COLO829 (cell line): ENCODE measurements at regions not wholly inside any gene's neighbourhood (a gene's known extent, or its start where the extent isn't known, plus 50 kb on each side); places are given as distances from the start of the nearest gene placed in this dataset.
"Not testable (repeated sequence)": the region's sequence is repeated elsewhere in the genome, so short reads cannot be mapped to it uniquely, and the experiment has no call there.

ENCODE experiments used
- DNase-seq: peaks from one replicate; pipeline ENCODE4 v3.0.0; 2012; ENCODE audit warnings: low spot score

DNA sequence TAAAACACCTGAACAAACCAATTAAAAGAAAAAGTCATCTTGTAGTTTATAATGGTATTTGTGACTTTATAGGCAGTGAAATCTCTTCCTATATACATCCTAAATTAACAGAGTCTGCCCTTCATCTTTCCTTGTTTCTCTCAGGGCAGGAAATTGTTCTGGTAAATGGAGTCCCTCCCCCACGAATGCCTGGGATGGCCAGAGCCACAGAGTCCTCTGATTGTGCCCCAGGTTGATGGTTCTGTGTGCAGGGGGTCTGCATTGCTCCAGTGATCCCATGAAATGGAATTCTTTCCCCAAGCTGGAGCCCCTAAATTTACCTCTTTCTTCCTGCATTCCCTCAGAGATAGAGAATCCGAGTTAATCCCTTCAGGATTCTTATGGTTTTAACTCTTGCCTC is 155.5 kb downstream of the MTX2 start:
- DNase-seq, result no peak

DNA sequence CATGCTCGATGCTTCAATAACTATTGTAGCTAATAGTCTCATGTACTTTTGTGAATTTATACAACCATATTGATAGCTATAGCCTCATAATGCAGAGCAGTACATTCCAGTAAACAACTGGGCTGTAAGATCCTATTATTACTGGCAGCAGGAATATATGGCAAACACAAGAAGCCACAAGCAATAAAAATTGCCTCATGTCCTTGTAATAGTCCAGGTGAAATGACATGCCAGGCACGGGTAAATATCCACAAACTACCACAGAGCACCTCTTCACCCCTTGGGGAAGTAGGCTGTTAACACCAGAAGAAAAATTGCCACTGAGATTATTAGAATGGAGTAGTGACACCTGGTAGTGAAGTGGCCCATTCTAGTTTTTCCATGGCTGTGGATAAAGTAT is 158.3 kb downstream of the MTX2 start:
- DNase-seq, result no peak

DNA sequence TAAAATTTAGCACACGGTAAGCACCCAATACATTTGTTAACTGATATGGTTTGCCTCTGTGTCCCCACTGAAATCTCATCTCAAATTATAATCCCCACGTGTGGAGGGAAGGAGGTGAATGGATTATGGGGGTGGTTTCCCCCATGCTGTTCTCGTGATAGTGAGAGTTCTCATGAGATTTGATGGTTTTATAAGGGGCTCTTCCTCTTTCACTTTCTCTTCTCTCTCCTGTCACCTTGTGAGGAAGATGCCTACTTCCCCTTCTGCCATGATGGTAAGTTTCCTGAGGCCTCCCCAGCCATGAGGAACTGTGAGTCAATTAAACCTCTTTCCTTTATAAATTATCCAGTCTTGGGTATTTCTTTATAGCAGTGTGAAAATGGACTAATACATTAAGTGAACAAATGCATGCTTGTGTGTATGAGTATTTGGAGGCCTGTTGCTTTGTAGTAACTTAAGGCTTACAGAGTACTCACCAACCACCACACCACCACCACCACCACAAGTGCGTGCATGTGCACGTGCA is 159.8 kb downstream of the MTX2 start:
- not testable (repeated sequence) for DNase-seq

DNA sequence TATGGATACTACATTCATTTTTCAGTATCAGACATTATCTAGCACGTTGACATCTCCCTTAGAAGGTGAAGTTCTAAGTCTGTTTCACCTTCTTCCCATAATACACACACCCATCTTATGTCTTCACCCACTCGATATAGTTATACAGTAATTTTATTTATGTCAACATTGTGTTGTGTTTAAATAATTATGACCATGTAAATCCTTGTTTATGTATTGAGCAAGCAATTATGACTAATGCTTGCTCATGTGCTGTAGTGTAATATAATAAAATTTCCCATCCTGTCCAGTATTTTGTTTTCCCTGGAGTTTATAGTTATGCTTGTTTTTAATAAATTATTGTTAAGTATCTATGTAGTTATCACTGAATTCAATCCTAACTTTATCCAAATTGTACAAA is 163.2 kb downstream of the MTX2 start:
- no peak for DNase-seq

DNA sequence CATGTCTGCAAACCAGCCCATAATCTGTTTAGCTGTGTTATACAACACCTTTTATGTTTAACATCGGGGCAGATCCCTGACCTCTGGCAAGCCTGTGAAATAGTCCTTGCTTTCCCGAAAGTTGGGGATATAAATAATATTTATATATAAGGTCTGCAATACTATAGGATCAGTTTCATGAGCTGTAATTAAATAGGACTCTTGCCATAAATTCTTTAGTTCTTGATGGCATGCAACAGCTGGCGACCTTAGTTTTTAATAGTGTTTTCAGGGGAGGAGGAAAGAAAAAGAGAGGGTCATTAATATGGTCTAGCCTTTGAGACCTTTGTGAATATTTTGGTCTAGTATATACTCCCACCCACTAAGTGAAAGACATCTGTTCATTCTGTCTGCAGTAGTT is 166.5 kb downstream of the MTX2 start:
- no peak for DNase-seq

DNA sequence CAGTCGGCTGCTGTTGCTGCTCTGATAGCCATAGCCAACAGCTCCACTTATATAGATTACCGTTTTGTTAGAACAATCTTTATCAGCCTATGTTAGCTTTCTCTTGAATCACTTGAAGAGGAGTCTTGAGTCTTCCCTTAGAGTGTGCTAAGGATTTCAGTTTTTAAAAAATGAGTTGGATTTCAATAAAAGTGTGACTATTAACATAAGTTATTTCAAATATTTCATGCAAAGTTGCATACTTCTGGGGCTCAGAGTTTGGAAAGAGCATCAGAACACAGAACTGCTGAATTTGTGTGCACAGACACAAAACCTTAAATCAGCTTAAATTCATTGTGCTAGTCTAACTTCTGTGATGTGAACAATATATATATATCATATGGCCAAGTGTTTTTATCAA is 174.7 kb downstream of the MTX2 start:
- DNase-seq, result no peak

DNA sequence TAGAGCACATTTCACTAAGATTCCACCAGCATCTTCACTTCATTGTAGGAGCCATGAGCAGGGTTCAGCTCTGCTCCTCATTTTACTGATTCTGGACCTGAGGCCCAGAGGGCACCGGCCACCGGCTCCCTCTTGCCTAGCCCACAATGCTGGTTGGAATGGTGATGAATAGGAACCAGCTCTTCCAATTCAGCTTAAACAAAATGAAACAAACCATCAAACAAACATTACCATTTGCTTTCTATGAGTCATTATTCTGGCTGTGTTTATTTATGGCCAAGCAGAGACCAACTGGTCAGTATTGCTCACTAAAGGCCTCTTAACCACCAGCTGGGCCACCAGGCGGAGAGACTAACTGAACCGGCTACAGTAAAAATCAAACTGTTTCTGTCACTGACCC is 176.7 kb downstream of the MTX2 start:
- peak; percentile 42 for DNase-seq

DNA sequence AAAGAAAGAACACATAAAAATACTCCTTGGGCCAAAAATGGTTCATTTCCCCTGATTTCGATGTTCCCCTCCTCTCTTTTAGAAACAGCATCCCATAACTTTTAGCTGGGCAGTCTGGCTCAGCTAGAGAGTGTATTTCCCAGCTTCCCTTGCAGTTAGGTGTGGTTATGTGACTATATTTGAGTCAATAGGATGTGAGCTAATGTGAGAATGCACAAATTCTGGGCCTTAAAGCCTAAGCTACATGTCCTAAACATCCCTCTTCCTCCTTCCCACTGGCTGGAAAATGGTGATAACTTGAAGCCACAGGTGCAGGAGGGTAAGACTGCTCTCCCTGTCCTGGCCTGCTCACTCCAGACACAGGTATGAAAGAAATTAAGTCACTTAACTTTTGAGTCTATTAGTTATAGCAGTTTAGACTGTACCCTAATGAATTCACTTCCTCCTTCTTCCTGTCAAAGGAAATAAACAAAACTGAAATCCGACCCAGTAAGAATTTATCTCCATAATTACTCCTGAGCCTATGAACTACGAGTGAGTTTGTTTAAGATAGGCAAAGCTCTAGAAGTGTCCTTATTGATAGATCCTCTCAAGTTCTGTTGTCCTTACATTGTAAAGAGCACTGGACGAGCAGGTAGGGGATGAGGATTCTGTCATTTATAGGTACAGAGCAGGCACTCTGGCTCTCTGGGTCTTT is 177.6 kb downstream of the MTX2 start:
- no peak for DNase-seq

DNA sequence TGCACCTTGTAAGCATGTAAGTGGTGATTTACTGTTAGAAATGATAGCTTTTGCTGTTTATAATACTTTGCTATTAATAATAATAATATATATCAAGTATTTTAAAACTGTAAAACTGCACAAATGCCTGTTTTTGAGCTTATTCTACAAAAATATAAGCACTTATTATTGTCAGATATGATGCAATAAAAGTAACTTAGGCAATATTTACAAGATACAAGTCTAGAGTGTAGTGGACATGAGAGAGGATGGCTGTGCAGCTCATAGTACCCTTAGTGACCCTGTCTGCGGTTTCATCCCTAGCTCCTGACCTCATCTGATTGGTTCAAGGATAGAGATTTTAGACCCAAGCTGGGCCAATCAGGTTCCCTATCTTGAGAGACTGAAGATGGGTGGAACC is 178.4 kb downstream of the MTX2 start:
- no peak for DNase-seq

DNA sequence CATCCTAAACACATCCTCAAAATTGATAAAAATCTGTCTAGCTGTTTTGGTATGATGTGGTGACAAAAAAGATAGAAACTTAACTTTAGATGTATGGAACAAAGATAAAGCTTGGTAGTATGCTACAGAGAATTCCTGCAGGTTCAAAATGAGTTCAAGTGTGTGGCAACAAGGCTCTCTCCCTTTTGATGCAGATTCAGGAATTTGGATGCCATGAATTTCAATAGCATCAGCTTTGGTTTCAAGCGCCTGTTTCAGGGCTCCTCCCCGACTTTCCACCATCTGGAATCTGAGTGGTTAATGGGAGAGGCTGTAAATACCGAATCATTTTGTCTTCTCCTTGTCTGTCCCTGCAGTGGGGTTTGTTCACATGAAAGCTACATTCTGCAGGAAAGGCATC is 180.6 kb downstream of the MTX2 start:
- no peak for DNase-seq

DNA sequence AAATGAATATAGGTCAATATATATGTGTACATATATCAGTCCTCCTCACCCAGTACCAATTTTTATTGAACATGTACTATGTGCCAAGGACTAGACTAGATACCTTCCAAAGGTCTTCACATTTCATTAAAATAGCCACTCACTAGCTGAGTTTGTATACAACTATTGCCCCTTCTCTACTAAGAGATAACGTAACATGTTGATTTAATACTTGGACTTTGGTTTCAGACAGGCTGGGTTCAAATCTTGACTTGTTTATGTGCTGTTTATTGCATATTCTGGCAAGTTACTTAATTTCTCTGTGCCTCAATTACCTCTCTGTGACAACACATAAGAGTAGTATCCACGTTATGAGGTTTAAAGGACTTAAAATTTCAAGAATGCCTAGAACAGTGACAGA is 184.5 kb downstream of the MTX2 start:
- no peak for DNase-seq

DNA sequence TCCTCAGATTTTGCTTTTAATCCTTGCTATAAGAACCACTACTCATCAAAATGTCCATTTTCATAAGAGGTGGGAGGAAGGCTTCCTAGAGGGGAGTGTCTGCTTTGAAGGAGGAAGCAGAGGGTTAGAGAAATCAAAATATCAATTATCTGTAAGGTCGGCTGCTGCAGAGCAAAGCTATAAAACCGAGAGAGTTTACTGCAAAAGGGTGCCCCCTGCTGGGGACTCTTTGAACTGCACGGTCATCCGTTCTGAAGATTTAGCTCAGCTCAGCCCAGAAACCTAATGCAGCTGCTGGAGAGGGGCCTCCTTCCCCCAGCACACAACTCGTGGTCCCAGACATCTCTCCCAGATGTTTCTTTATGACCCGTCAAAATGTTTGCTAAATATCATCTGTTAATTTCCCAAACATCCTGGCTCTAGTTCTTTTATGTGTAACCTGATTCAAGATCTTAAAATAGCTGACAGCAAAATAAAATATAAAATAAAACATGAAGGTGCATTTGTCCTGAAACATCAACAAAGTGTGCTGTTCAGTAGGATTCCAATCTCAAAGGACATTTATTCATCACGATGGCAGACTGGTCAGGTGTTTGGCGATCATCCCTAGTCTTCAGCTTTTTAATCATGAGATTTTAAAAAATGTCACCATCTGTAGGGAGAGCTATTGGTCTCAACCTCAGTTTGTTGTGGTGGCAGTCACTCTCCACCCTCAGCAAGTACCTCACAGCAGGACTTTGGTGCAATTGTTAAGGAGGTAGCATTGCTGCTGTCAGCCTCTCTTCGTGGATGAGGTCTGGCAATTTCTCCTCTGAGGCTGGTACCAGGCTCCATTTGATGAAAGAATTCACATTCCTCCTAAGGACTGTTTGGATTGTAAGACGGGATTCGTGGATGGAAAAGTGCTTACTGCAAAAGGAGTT is 185.9 kb downstream of the MTX2 start:
- peak; percentile 50 for DNase-seq

DNA sequence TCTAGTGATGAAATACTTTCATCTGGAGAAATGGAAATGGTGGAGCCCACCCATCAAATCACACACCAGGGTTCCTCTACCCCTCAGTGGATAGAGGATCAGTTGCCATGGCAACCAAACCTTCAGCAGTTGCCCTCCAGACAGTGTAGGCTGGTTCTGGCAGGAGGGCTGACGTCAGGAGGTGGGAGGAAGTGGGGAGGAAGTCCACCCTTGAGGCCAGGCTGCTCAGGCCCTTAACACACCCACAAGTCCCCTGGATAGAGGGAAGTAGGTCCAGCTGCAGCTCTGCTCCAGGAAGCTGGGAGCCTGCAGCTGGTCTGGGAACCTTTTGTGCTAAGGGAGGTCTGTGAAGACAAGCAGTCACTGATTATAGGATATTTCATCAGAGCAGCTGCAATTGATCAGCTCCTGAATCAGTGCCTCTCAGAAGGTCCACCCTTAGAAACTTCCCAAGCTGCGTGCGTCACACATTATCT is 186.6 kb downstream of the MTX2 start:
- no peak for DNase-seq

DNA sequence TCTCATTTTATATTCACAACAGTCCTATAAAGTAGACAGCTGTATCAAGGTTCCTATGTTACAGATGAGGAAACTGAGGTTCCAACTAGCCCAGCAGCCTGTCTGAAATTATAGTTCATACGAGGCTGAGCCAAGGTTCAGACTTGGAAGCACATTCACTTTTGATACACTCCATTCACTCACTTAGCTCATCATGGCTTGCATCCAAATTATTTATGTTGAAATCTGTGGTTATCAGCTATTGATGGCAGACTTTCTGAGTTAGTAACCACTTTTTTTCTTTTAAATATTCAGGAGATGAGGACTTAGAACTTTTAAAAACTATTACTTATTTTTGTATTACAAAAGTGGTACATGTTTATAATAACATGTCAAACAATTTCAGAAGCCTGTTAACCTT is 188.2 kb downstream of the MTX2 start:
- DNase-seq, result no peak

DNA sequence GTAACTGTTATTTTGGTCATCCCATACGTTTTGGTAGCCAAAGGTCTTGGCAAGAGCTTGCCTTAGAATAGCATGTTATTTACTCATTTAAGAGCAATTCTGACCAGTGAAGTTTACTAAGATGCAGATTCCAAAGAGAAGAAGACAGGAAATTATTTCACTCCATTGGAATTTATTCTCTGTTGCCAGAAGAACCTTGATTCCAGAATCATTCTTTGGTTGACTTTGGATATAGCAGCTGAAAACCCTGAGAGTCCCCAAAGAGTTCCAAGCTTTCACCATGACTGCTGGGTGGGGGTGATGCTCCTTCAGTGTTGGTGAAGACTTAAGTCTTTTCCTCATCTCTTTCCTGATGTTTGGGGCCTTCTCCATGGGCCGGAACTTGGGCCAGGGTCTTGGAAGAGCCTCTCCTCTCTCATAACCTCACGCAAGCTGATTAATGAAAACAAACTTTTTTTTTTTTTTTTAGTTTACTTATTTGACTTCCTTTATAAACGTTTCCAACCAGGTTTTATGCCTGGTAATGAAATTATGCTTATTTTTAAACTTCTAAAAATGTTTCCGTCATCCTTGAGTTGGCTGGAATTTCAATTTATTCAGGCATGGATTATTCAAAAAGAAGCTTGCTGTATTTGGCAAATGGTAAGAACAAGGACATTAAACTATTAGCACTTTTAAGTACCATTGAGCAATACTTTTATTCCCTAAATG is 192.0 kb downstream of the MTX2 start:
- no peak for DNase-seq

DNA sequence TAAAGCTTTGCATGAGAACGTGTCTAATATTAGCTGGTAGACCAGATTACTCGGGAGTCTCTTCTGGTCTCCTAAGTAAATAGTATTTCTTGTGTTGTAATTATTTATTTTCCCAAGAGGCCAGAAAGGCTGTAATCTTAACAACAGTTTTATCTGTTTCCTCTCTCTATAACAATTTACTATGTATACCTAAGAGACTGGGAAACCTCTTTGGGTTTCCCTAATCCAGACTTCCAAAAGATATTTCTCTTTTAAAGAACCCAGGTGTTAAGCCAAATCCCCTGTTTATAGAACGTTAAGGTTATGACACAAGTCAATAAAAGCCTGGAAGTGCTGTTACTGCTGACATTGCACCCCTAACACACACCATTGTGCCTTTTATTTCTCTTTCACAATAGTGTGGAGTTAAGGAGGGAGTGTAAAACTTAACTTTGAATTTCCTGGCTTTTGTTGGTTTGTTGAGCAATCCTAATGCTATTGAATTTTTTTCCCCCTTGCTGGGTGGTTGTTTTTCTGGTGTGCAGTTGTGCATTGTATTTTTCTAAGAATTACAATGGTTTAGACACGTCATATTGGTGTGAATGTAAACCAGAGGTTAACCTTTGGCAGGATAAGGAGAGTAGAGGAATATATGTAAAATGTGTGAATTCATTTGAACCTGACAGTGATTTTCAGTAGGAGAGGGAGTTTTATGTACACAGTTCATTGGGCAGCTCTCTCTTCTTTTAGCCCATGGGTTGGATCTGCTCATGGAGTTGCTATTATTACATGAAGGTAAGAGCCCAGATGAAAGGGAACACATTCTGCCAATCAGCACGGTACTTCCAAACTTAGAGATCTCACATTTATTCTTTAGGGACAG is 192.8 kb downstream of the MTX2 start:
- DNase-seq, result no peak

DNA sequence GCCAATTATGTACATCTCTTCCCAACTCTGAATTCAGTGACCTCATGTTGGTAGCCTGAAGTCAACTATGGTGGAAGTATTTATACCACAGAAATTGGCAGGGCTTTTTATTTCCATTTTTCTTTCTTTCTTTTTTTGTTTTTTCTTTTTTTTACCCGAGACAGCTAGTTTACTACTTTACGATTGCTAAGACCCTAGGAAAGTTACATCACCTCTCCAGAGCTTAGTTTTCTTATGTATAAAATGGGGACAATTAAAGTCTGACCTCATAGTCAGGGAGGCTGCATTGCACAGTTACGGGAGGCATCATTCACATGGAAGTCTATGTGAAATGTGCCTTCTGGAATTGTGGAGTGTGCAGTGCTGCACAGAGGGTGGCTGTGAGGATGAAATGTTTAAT is 194.3 kb downstream of the MTX2 start:
- no peak for DNase-seq

DNA sequence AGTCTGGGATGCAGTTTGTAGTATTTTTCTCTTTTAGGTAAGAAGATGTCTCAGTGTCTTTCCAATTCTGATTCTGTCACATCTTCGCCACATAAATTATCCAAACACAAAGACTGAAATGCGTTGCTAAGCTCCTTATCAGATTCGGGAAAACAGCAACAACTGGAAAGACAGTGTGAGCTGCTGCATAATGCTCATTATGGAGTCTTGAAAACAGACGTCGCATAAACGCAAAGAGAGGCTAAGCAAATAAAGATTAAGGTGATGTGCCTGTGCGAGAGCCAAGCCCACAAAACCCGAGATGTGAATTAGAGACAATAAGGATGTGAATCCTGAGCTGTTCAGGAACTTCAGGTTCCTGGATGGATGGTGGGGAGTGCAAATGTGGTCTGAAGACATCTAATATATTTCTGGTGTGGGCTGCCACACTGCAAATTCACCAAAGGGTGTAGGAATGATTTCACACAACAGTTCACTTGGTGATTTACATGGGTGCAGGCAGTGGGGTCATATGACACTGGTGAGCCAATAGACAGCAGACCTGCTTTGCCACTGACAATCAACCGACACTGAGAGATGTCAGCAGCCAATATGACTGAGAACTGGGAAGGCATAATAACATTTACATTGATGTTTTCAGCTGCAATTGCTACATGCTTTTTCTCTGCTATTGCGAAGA is 195.8 kb downstream of the MTX2 start:
- DNase-seq, result no peak

DNA sequence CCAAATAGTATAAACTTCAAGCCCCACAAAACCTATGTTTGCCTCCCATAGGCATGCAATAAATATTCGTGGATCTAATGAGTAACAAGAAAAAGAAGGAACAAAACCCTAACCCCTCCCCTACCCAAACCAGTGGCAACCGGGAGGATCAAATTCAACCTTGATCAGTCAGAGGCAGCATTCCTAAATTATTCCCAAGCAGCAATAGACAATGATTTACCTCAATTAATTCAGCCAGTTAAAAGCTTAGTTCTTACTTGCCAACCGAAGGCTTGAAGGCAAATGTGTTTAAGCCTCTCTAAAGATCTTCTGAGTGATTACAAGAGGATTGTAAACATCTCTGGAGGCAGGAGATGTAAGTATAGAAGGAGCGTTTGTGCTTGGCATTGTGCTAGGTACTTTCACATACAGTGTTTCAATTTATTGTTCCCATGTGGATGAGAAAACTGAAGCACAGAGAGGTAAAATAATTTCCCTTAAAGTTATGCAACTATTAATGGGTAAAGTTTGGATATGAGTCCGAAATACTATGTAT is 197.7 kb downstream of the MTX2 start:
- no peak for DNase-seq

DNA sequence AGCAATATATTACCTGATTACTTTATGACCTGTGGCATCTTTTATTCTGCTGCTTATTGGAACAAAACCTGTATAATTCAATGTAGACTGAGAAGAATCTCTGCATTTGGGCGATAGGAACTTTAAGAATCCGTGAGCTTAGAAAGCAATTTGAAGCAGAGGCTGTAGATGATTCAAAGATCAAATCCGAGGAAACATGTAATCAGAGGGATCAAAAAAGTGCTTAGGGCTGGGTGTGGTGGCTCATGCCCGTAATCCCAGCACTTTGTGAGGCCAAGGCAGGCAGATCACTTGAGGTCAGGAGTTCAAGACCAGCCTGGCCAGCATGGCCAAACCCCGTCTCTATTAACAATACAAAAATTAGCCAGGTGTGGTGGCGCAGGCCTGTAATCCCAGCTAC is 198.4 kb downstream of the MTX2 start:
- DNase-seq, result no peak
